ENCODE measurements at regions not wholly inside any gene's neighbourhood (a gene's known extent, or its start where the extent isn't known, plus 50 kb on each side); places are given as distances from the start of the nearest gene placed in this dataset.

- DNase-seq (ENCODE audit: low read depth): no peak
Measured at GRCh38 chr3:163946785-163947184, 1131.5 kb downstream of the SI start.

DNA sequence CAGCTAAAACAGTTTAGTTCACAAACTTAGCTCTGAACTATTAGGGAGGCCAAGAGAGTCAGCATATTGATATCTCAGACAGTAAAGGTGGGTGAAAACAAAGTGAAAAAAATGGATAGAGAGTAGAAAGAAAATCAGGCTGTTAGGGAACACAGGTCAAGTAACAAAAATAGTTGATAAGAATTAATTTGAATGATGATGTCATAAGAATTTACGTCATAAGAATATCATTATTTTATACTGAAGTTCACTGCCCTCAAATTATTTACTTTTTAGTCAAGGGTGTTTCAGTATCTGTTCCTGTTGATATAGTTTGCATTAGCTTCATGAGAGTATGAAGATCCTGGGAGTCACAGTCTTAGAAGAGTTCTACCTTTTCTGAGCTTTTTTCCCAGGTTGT is 1134.6 kb downstream of the SI start:
- DNase-seq (ENCODE audit: low read depth): no peak

GRCh38 chr3:163939926-163940325 is 1138.4 kb downstream of the SI start:
- DNase-seq (ENCODE audit: low read depth): no peak

GRCh38 chr3:163936543-163936942 is 1141.8 kb downstream of the SI start:
- DNase-seq (ENCODE audit: low read depth): no peak

- no peak for DNase-seq (ENCODE audit: low read depth)
Measured at GRCh38 chr3:163935411-163935810, 1142.9 kb downstream of the SI start.

- no peak for DNase-seq (ENCODE audit: low read depth)
Measured at GRCh38 chr3:163929069-163929652, 1149.1 kb downstream of the SI start.

DNA sequence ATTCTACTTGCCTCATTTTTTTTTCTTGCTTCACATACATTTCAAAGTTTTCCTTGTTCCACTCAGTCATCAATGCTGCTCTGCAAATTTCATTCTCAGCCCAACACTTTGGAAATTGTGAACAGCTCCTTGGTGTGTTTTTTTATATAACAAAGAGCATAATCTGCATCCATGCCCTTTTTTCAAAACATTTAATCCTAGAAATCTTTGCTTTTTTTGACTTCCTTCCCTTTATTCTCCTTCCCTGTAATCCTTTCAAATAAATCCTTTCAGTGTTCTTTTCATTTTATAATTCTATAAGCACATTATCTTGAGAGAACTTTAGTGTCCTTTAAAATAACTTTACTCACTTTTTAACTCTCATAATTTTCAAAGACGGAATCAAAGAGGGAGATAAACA is 1150.8 kb downstream of the SI start:
- DNase-seq (ENCODE audit: low read depth): no peak

- DNase-seq (ENCODE audit: low read depth): no peak
Measured at GRCh38 chr3:163924600-163924999, 1153.7 kb downstream of the SI start.

DNA sequence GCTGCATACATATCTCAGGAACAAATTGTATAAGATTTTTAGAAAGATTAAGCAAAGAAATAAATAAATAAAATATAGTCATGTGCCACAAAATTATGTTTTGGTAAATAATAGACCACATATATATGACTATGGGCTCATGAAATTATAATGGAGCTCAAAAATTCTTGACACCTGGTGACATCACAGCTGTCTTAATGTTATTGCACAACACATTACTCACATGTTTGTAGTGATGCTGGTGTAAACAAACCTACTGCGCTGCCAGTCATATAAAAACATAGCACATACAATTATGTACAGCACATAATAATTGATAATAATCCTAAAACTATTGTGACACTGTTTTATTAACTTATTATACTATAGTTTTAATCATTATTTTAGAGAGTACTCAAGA is 1159.1 kb downstream of the SI start:
- DNase-seq (ENCODE audit: low read depth): no peak

DNA sequence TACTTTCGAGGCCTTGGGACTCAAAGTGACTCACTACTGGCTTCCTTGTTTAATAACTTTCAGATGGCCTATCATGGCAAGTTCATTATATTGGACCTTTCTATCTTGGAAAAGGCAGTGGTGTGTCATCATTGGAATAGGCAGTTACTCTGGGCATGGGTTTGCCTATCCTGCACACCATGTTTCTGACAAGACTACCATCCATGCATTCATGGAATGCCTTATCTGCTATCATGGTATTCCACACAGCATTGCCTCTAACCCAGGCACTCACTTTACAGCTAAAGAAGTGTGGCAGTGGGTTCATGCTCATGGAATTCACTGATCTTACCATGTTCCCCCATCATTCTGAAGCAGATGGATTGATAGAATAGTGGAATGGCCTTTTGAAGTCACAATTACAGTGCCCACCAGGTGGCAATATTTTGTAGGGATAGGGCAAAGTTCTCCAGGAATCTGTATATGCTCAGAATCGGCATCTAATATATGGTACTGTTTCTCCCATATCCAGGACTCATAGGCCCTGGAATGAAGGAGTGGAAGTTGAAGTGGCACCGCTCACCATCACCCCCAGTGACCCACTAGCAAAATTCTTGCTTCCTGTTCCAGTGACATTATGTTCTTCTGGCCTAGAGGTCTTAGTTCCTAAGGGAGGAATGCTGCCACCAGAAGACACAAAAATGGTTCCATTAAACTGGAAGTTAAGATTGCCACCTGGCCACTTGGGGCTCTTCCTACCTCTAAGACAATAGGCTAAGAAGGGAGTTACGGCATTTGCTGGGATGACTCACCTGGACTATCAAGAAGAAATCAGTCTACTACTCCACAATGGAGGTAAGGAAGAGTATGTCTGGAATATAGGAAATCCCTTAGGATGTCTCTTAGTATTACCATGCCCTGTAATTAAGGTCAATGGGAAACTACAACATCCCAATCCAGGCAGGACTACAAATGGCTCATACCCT is 1161.4 kb downstream of the SI start:
- DNase-seq (ENCODE audit: low read depth): no peak

DNA sequence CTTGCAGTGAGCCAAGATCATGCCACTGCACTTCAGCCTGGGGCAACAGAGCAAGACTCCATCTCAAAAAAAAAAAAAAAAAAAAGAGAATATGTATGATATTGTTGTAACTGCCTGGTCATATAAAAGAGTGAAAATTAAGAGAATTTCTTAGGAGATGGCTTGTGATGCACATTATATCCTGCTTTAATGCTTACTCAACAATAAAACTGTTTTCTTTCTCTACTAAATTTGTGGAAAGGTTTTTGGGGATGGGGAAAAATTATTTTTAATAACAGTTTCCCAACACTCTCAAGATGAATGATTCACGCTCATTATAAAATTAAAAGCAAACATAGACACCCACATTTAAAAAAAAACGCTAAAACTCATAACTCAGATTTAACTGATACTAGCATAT is 1163.0 kb downstream of the SI start:
- no peak for DNase-seq (ENCODE audit: low read depth)

GRCh38 chr3:163914567-163914966 is 1163.7 kb downstream of the SI start:
- DNase-seq (ENCODE audit: low read depth): no peak

- no peak for DNase-seq (ENCODE audit: low read depth)
Measured at GRCh38 chr3:163891771-163892170, 1186.5 kb downstream of the SI start.

DNA sequence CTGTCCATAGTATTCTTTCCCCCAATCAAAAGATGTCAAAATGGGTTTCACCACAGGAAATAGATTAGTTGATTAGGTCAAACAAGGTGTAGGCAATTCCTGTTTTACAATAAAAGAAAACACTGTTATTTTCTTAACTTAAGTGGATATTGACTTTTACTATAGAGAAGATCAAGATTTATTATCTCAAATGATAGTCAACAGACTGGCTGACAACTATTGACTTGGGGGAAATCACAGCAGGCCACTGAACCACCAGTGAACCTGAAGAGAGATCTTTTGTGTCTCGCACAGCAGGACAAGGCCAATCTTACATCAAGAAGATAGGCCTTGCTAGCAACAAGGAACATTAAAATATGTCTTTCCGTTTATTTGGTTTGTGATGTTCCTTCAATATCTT is 1187.6 kb downstream of the SI start:
- no peak for DNase-seq (ENCODE audit: low read depth)

GRCh38 chr3:163879172-163879571 is 1199.1 kb downstream of the SI start:
- DNase-seq (ENCODE audit: low read depth): no peak

- no peak for DNase-seq (ENCODE audit: low read depth)
Measured at GRCh38 chr3:163878396-163878795, 1199.9 kb downstream of the SI start.

- no peak for DNase-seq (ENCODE audit: low read depth)
Measured at GRCh38 chr3:163877805-163878204, 1200.5 kb downstream of the SI start.

GRCh38 chr3:163863146-163863545 is 1215.2 kb downstream of the SI start:
- DNase-seq (ENCODE audit: low read depth): no peak

- no peak for DNase-seq (ENCODE audit: low read depth)
Measured at GRCh38 chr3:163852233-163852632, 1226.1 kb downstream of the SI start.

DNA sequence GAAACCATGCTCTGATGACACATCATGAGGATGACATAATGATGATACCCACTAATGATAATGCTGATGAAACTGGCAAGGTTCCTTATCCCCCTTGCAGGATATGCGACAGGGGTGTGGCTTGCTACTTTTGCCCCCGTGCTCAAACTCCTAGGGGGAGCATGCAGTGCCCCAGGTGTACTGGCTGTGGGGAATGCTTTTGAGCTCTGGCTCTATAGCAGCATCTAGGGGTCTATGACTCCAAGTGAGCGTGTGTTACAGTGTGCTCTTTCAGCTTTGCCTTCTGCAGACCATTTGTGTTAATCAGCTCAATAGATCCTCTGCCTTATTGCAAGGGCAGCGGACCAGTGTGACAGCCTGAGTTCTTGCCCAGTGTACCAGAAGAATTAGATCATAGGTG is 1239.5 kb downstream of the SI start:
- DNase-seq (ENCODE audit: low read depth): no peak

- DNase-seq (ENCODE audit: low read depth): no peak
Measured at GRCh38 chr3:163832547-163832946, 1245.7 kb downstream of the SI start.

GRCh38 chr3:163821841-163822240 is 1256.5 kb downstream of the SI start:
- no peak for DNase-seq (ENCODE audit: low read depth)

DNA sequence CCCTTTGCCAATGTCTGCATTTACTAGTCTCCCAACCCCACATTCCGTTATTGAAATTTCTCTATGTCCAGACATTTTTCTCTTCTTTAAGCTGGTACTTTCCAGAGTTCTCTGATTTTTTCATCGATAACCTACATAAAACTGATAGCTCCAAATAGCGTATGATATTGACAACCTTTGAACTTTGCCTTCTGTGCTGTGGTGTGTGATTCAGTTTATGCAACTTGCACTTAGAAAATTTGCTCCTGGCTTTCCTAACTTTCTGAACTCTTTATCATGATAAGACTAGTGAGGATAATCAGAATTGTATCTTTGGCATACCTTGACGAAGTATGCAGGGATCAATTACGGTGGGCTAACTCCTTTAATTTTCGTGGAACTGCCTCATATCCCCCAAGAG is 1261.3 kb downstream of the SI start:
- DNase-seq (ENCODE audit: low read depth): no peak

DNA sequence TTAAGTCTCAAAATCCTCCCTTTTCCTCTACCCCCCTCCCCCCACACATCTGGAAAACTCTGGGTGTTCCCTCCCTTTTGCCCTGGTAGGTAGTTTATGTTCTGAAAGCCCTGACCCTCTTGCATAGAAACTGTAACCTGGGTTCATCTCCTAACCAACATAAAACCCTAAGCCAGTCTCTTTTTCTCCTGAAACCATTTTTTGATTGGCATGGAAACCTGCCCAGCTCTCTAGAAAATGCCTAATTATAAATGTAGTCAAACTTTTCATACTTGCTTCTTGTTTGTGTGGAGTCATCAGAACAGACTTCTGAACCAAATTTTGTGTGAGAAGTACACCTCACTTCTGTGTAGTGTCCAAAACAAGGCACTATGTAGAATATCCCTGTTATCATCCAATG is 1264.4 kb downstream of the SI start:
- no peak for DNase-seq (ENCODE audit: low read depth)
